ENCODE measurements at regions not wholly inside any gene's neighbourhood (a gene's known extent, or its start where the extent isn't known, plus 50 kb on each side); places are given as distances from the start of the nearest gene placed in this dataset.

DNA sequence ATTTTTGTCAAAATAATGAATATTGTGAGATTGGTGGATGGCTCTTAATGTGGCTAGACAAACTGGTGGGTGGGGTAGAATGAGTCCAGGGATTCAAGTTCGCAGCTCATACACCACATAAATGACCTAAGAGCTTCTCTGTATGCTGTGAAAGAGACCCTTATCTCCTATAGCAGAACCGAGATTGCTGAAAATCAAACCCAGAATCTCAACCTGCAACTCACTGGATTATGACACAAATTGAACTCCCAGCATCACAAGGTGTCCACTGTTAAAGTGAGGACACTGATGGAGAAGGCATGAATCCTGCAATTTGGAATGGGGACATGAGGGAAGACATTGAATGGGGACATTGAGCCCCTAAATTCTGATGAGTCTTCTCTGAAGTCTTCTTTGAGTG, 51.3 kb upstream of the CNKSR3 start:
- in situ Hi-C loops (cut with HindIII; ENCODE audit: low sequenced_read_pairs), result no loop called here

DNA sequence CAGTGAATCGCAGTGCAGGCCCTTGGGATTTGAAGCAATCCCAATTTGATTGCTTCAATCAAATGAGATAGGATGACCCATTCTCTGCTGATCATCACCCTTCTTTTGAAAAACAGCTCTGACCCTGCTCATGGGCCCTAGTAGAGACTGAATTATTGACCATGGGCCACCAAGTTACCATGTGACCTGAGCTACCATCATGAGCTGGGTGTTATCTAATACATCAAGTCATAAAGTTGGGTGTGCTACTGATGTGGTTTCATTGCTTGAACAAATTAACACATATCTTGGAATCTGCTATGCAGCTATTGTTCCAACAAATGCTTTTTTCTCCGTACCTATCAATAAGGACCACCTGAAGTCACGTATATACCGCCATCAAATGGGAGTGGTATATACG, 54.8 kb upstream of the CNKSR3 start:
- in situ Hi-C loops (cut with HindIII; ENCODE audit: low sequenced_read_pairs), result no loop called here

DNA sequence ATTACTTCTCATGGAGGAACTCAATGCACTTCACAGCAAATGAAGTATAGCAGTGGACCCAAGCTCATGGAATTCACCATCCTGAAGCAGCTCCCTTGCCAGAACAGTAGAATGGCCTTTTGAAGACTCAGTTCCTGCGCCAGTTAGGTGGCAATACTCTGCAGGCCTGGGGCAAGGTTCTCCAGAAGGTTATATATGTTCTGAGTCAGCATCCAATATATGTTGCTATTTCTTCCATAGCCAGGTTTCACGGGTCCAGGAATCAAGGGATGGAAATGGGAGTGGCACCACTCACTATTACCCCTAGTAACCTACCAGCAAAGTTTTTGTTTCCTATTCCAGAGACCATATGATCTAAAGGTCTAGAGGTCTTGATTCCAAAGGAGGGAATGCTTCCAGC, 56.4 kb upstream of the CNKSR3 start:
- in situ Hi-C loops (cut with HindIII; ENCODE audit: low sequenced_read_pairs), result no loop called here

DNA sequence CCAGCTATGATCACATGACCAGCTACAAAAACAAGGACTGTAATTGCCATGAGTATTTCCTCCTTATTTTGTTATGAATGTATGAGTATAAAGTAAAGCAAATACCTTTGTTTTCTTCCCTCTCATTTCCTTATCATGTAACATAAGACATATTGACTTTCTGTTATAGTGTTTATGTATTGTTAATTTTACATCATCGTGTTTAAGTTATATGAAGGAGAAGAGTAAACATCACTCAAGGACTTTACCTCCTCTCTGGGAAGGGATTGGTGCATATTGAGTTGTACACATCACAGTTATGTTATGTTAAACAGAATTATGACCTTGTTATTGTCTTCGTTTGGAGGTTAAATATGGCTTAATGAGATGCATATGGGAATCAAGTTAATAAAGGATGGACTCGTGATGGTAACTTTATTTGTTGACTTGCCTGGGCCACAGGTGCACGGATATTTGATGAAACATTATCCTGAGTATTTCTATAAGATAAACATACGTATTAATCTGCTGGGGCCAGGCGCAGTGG, 57.3 kb upstream of the CNKSR3 start:
- in situ Hi-C loops (cut with HindIII; ENCODE audit: low sequenced_read_pairs), result no loop called here

DNA sequence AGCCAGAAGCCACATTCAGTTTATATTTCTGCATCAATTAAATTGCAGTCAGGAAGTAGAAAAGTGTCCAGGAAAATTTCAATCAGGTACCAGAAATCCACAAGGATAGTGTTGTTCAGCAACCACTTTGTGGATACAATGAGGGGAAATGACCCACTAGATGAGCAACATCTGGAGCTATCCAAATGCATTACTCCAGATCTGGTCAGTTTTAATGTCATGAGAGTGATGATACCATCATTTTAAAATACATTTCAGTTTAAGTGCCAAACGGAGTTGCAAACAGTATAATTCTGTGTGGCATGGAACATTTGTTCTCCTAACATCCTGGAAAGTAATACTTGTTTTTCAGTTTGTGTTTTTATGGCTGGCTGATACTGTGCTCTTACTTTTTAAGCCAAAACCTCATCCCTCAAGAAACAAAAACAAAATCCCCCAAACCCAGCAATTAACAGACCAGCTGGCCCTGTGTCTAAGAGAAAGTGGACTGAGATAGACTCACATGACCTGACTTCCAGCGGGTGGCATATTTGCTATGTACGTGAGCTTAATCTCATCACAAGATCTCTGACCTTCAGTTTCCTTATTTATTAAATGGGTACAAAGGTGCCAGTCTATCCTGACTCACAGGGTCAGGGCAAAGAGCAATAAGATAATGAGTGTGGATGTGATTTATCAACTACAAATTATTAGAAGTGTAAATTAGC, 58.8 kb upstream of the CNKSR3 start:
- in situ Hi-C loops (cut with HindIII; ENCODE audit: low sequenced_read_pairs), result no loop called here

DNA sequence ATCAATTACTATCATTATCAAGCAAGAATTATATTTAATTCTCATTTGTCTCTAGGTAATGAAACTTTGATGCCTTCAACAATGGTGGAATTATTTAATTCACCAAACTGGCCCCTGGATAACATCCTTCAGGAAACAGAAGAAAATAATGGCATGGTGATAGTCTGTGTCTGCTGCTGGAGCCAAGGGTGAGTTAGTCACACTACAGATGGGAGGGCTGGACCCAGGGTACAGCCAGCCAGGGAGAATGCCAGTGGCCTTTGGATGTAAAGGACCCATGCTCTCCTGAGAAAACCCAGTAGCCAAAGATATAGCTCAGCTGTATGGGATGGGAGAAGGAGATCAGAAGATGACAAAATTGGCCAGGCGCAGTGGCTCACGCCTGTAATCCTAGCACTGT, 60.0 kb upstream of the CNKSR3 start:
- in situ Hi-C loops (cut with HindIII; ENCODE audit: low sequenced_read_pairs), result no loop called here

GRCh38 chr6:154572556-154572955, 62.1 kb upstream of the CNKSR3 start:
- in situ Hi-C loops (cut with HindIII; ENCODE audit: low sequenced_read_pairs), result no loop called here

- in situ Hi-C loops (cut with HindIII; ENCODE audit: low sequenced_read_pairs), result no loop called here
Measured at GRCh38 chr6:154578004-154578559, 67.6 kb upstream of the CNKSR3 start.

GRCh38 chr6:154579046-154579445, 68.6 kb upstream of the CNKSR3 start:
- in situ Hi-C loops (cut with HindIII; ENCODE audit: low sequenced_read_pairs), result no loop called here

DNA sequence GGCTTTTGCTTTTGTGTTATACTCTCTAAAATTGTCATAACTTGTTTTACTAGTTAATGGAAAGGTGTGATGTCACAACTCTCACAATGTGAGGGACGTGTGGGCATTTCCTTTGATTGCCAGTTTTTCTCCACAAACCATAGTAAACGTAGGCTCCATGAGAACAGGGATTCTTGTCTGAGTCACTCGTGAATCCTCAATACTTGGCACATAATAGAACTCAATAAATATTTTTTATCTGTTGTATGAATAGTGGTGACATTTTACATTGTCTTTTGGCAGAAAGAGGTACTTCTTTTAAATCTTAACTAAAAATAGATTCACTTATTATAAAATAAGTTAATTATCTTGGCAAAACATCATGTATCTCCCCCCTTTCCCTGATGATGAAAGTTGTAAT, 69.0 kb upstream of the CNKSR3 start:
- in situ Hi-C loops (cut with HindIII; ENCODE audit: low sequenced_read_pairs), result no loop called here

- in situ Hi-C loops (cut with HindIII; ENCODE audit: low sequenced_read_pairs), result no loop called here
Measured at GRCh38 chr6:154580397-154581135, 70.1 kb upstream of the CNKSR3 start.

DNA sequence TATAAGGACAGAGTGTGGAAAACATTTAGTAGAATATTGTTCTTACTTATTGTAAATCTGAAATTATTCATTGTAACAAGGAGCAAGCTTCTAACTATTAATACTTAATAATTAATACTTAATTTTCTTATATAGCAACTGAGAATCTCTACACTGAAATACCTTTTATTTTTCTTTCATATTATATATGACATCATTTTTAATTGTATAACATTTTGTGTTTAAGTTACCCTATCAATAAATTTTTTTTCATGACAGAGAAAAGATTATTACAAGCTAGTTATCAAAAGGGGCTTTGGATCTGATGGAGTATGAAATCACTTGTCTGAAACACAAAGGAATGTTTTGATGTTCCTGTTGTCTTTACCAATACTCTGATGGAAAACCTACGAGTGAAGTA, 72.2 kb upstream of the CNKSR3 start:
- in situ Hi-C loops (cut with HindIII; ENCODE audit: low sequenced_read_pairs), result no loop called here

DNA sequence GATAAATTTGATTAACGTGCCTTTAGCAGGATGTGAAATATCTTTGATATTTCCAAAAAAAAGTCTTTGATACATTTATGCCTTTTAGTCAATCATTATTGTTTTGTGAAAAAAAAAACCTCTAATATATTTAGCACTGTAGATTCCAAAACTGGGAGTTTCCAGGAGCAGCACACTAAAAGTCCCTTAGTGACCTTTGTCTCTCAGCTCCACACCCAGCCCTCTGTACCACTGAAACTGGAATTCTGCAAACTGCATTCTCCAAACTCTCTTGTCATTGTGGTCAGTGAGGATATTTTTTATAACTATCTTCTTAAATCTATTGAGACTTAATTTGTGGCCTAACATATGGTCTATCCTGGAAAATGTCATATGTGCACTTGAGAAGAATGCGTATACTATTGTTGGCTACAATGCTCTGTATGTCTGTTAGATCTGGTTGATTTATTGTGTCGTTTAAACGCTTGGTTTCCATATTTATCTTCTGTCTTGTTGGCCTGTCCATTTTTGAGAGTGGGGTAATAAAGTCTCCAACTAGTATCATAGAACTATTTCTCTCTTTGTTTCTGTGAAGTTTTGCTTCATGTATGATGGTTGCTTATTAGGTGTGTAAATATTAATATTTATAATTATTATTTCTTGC, 73.2 kb upstream of the CNKSR3 start:
- in situ Hi-C loops (cut with HindIII; ENCODE audit: low sequenced_read_pairs), result no loop called here

GRCh38 chr6:154590756-154591155, 80.3 kb upstream of the CNKSR3 start:
- in situ Hi-C loops (cut with HindIII; ENCODE audit: low sequenced_read_pairs), result no loop called here

DNA sequence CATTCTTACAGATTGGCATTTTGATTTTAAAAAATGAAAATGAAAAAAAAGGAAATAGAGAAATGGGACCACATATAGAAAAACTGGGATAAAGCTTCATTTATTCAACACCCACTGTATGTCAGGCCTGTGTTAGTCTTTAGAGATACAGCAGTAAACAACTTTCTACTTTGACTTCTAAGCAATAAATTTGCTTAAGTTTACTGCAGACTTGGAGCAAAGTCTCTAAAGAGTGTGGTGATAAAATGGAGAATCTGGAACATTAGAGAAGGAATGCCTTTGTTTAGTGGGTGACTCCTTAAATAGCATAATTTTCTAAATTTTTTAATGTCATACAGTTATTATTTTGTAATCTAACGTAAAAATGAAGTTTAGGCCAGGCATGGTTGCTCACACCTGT, 80.7 kb upstream of the CNKSR3 start:
- in situ Hi-C loops (cut with HindIII; ENCODE audit: low sequenced_read_pairs), result no loop called here

DNA sequence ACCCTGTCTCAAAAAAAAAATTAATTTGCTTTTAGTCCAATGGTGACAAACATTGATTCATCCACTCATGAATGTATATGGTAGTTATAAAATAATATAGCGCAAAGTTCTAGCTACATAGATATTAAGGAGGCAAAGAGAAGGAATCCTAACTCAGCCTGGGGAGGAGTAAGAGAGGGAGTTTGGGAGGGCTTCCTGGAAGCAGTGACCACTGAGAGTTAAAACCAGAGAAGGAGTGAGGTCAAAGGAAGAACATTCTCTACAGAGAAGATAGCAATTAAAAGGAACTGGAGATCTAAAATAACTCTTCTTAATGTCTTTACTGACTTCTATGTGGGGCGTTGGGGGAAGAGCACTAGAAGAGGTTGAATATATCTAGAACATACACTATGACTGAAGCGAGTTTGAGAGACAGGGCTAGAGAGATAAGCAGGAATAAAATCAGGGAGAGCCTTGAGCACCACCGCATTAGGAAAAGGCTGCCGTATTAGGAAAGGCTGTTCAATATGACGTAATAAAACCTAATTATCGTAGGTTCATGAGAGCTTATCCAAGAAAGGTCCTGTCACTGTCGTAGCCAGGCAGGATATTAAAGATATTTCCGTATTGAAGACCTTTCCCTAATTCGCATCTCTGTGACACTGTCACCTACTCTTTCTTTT, 81.8 kb upstream of the CNKSR3 start:
- in situ Hi-C loops (cut with HindIII; ENCODE audit: low sequenced_read_pairs), result no loop called here

DNA sequence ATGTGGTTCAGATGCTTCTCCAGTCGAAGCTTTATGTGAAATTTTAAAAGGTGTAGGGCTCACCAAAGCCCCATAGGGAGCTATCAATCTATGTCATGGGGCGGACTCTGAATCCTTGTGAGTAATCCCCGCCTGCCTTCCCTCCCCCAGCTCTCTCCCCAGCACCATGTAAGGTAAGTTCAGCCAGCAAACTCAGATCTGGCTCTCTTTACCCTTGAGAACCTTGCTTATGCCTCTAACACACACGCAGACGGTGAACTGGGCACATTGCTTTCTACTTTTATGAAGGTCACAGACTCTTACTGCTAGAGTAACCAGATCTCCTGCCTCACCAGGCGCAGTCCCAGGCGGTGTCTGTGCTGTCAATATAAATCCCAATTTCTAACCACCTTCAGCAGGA, 82.6 kb upstream of the CNKSR3 start:
- in situ Hi-C loops (cut with HindIII; ENCODE audit: low sequenced_read_pairs), result no loop called here

- in situ Hi-C loops (cut with HindIII; ENCODE audit: low sequenced_read_pairs), result loop anchor here (5.0 kb wide), 1 partner anchor 37 kb away; no protein-coding TSS in a partner anchor
Measured at GRCh38 chr6:154594496-154595198, 84.2 kb upstream of the CNKSR3 start.

DNA sequence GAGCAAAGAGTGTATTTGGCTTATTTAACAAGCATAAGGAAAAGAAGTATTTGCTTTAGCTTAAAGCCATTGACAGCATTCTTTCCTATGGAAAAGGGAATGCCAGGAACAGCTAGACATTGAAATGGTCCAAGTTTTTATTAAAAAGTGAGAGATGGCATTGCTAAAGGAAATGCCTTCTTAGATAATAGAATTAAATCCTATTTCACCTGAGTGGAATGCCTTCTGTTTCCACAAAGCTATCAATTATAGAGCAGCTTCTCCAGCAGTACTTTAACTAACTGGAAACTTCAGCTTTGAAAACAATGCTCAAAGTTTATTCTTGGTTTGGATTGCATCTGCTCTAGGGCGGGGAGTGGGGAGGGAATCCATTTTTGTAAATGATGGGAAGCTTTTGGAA, 85.1 kb upstream of the CNKSR3 start:
- in situ Hi-C loops (cut with HindIII; ENCODE audit: low sequenced_read_pairs), result loop anchor here (5.0 kb wide), 1 partner anchor 38 kb away; no protein-coding TSS in a partner anchor

- in situ Hi-C loops (cut with HindIII; ENCODE audit: low sequenced_read_pairs), result loop anchor here (5.0 kb wide), 1 partner anchor 39 kb away; no protein-coding TSS in a partner anchor
Measured at GRCh38 chr6:154596009-154596408, 85.5 kb upstream of the CNKSR3 start.
